Hindlimb muscle (tissue), 1 donor: ENCODE measurements at regions not wholly inside any gene's neighbourhood (a gene's known extent, or its start where the extent isn't known, plus 50 kb on each side); places are given as distances from the start of the nearest gene placed in this dataset.
A peak's percentile ranks its signal among the peaks of the same experiment; 100 is the strongest.
"Not testable (repeated sequence)": the region's sequence is repeated elsewhere in the genome, so short reads cannot be mapped to it uniquely, and the experiment has no call there.

ENCODE experiments used
- DNase-seq: peaks from one replicate; pipeline ENCODE4 v3.0.0-alpha.2; 2013

- DNase-seq, result no peak
Observed at GRCh38 chr10:36033808-36034207, 391.7 kb upstream of the FZD8 start.

- DNase-seq, result no peak
Observed at GRCh38 chr10:36030516-36030915, 388.4 kb upstream of the FZD8 start.

- no peak for DNase-seq
Observed at GRCh38 chr10:36026656-36027390, 384.7 kb upstream of the FZD8 start.

GRCh38 chr10:36026081-36026480, 384.0 kb upstream of the FZD8 start:
- DNase-seq, result no peak

GRCh38 chr10:36023939-36024338, 381.8 kb upstream of the FZD8 start:
- DNase-seq, result no peak

- no peak for DNase-seq
Observed at GRCh38 chr10:36021096-36021495, 379.0 kb upstream of the FZD8 start.

GRCh38 chr10:36019749-36020148, 377.7 kb upstream of the FZD8 start:
- no peak for DNase-seq

- no peak for DNase-seq
Observed at GRCh38 chr10:36018996-36019395, 376.9 kb upstream of the FZD8 start.

GRCh38 chr10:36017137-36017536, 375.0 kb upstream of the FZD8 start:
- no peak for DNase-seq

GRCh38 chr10:36007369-36007768, 365.3 kb upstream of the FZD8 start:
- DNase-seq, result no peak

GRCh38 chr10:36003688-36004087, 361.6 kb upstream of the FZD8 start:
- DNase-seq, result no peak

GRCh38 chr10:36003031-36003600, 361.0 kb upstream of the FZD8 start:
- no peak for DNase-seq

GRCh38 chr10:36002445-36002844, 360.3 kb upstream of the FZD8 start:
- DNase-seq, result no peak

- not testable (repeated sequence) for DNase-seq
Observed at GRCh38 chr10:36000754-36001153, 358.7 kb upstream of the FZD8 start.

GRCh38 chr10:35998026-35998425, 355.9 kb upstream of the FZD8 start:
- no peak for DNase-seq

GRCh38 chr10:35995485-35995884, 353.4 kb upstream of the FZD8 start:
- DNase-seq, result no peak

GRCh38 chr10:35993591-35994515, 351.8 kb upstream of the FZD8 start:
- peak; percentile 66 for DNase-seq

GRCh38 chr10:35992107-35992506, 350.0 kb upstream of the FZD8 start:
- DNase-seq, result no peak

- no peak for DNase-seq
Observed at GRCh38 chr10:35986756-35987502, 344.8 kb upstream of the FZD8 start.

GRCh38 chr10:35979116-35979515, 337.0 kb upstream of the FZD8 start:
- DNase-seq, result no peak

- not testable (repeated sequence) for DNase-seq
Observed at GRCh38 chr10:35973912-35974591, 332.0 kb upstream of the FZD8 start.

- DNase-seq, result no peak
Observed at GRCh38 chr10:35972275-35972674, 330.2 kb upstream of the FZD8 start.
